IMR-90 (cell line): ENCODE measurements at regions not wholly inside any gene's neighbourhood (a gene's known extent, or its start where the extent isn't known, plus 50 kb on each side); places are given as distances from the start of the nearest gene placed in this dataset.

ENCODE experiments used
- BHLHE40 ChIP-seq: fragments of 150-350 bp; IDR thresholded peaks from 2 replicates; pipeline ENCODE4 v1.6.1; 2016; ENCODE audit warnings: mild to moderate bottlenecking, low read depth, low read length
- FOS ChIP-seq: fragments of 150-350 bp; IDR thresholded peaks from 2 replicates; pipeline ENCODE4 v1.6.1; 2016; ENCODE audit warnings: low read depth, low read length
- MAZ ChIP-seq: IDR thresholded peaks from 2 replicates; pipeline ENCODE4 v1.6.1; 2012; ENCODE audit warnings: low read depth, mild to moderate bottlenecking, low read length, improper control_type of control experiment, moderate library complexity, borderline replicate concordance
- POLR2A ChIP-seq: IDR thresholded peaks from 2 replicates; pipeline ENCODE4 v1.6.1; 2012; ENCODE audit warnings: mild to moderate bottlenecking, low read depth, low read length
- RAD21 ChIP-seq: IDR thresholded peaks from 2 replicates; pipeline ENCODE4 v1.6.1; 2012; ENCODE audit warnings: low read length, improper control_type of control experiment
- RCOR1 ChIP-seq: IDR thresholded peaks from 2 replicates; pipeline ENCODE4 v1.6.1; 2012; ENCODE audit warnings: mild to moderate bottlenecking, low read length, improper control_type of control experiment; ENCODE audit not compliant: insufficient replicate concordance
- RFX5 ChIP-seq: IDR thresholded peaks from 2 replicates; pipeline ENCODE4 v1.8.0; 2012; ENCODE audit warnings: low read depth, mild to moderate bottlenecking, low read length, moderate library complexity
- SMC3 ChIP-seq: fragments of 150-350 bp; IDR thresholded peaks from 2 replicates; pipeline ENCODE4 v1.6.1; 2016; ENCODE audit warnings: low read depth, mild to moderate bottlenecking, antibody characterized with exemption, low read length, moderate library complexity
- TF ChIP-seq, protein P1 (sequence below): conservative IDR thresholded peaks from 2 replicates; pipeline ENCODE4 v1.5.1; 2012; ENCODE audit warnings: mild to moderate bottlenecking, low read depth, low read length, improper control_type of control experiment
- TF ChIP-seq, protein P2 (sequence below): fragments of 150-350 bp; IDR thresholded peaks from 2 replicates; pipeline ENCODE4 v1.6.1; 2017; ENCODE audit warnings: mild to moderate bottlenecking, antibody characterized with exemption, low read length, low read depth

DNA sequence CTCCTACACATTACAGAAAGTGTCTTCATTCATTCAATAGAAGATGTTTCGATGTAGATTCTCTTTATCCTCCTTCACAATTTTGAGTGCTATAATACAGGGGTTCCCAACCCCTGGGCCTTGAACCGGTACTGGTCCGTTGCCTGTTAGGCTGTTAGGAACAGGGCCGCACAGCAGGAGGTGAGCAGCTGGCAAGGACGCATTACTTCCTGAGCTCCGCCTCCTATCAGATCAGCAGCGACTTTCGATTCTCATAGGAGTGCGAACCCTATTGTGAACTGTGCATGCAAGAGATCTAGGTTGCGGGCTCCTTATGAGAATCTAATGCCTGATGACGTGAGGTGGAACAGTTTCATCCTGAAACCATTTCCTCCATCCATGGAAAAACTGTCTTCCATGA lies 153.0 kb upstream of the SMC2 start:
- TF ChIP-seq, protein P1, sequence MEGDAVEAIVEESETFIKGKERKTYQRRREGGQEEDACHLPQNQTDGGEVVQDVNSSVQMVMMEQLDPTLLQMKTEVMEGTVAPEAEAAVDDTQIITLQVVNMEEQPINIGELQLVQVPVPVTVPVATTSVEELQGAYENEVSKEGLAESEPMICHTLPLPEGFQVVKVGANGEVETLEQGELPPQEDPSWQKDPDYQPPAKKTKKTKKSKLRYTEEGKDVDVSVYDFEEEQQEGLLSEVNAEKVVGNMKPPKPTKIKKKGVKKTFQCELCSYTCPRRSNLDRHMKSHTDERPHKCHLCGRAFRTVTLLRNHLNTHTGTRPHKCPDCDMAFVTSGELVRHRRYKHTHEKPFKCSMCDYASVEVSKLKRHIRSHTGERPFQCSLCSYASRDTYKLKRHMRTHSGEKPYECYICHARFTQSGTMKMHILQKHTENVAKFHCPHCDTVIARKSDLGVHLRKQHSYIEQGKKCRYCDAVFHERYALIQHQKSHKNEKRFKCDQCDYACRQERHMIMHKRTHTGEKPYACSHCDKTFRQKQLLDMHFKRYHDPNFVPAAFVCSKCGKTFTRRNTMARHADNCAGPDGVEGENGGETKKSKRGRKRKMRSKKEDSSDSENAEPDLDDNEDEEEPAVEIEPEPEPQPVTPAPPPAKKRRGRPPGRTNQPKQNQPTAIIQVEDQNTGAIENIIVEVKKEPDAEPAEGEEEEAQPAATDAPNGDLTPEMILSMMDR: no peak
- TF ChIP-seq FOS (no peak), POLR2A (no peak), RFX5 (no peak), RAD21 (no peak), RCOR1 (no peak), BHLHE40 (no peak), MAZ (no peak), SMC3 (no peak)
- TF ChIP-seq, protein P2, sequence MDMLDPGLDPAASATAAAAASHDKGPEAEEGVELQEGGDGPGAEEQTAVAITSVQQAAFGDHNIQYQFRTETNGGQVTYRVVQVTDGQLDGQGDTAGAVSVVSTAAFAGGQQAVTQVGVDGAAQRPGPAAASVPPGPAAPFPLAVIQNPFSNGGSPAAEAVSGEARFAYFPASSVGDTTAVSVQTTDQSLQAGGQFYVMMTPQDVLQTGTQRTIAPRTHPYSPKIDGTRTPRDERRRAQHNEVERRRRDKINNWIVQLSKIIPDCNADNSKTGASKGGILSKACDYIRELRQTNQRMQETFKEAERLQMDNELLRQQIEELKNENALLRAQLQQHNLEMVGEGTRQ: no peak
